ENCODE measurements at regions not wholly inside any gene's neighbourhood (a gene's known extent, or its start where the extent isn't known, plus 50 kb on each side); places are given as distances from the start of the nearest gene placed in this dataset.

GRCh38 chr11:97964332-97965004, 1056.3 kb upstream of the CNTN5 start (continued):
- TF ChIP-seq FOXA3 (CRISPR knock-in tag; conservative IDR thresholded peaks at IDR 0.05 in 1 of 2, IDR thresholded peaks at IDR 0.05 in 1 of 2) (peak; percentile 13 to 59; a peak in 2 of 4 replicates), CHCHD3 (CRISPR knock-in tag; IDR thresholded peaks at IDR 0.05) (no peak), ID3 (CRISPR knock-in tag; IDR thresholded peaks at IDR 0.05) (no peak), ID3 (tag; IDR thresholded peaks at IDR 0.05) (peak; percentile 60; the same call in 1 of the 2 replicates), SNIP1 (IDR thresholded peaks at IDR 0.05; ENCODE audit: low read depth) (0 out of 2 replicates have a peak, but pooled peaks have one; percentile 17), ZNF282 (CRISPR knock-in tag; IDR thresholded peaks at IDR 0.05) (no peak), GABPA (tag; conservative IDR thresholded peaks at IDR 0.05; ENCODE audit: low read depth) (0 out of 2 replicates have a peak, but pooled peaks have one; percentile 27), FOXM1 (IDR thresholded peaks at IDR 0.05; ENCODE audit: low read depth) (peak; percentile 37; the same call in 1 of the 2 replicates), FOXM1 (CRISPR knock-in tag; IDR thresholded peaks at IDR 0.05; ENCODE audit: low read depth) (no peak), ZEB2 (IDR thresholded peaks at IDR 0.05) (no peak), ZNF592 (IDR thresholded peaks at IDR 0.05) (0 out of 2 replicates have a peak, but pooled peaks have one; percentile 71), ZNF121 (CRISPR knock-in tag; conservative IDR thresholded peaks at IDR 0.05) (no peak), DMBX1 (CRISPR knock-in tag; IDR thresholded peaks at IDR 0.05; ENCODE audit: borderline replicate concordance) (peak; percentile 19; the same call in 1 of the 2 replicates), FOXK2 (conservative IDR thresholded peaks at IDR 0.05 in 1 of 2, IDR thresholded peaks at IDR 0.05 in 1 of 2; ENCODE audit: low read depth in 2 of 2) (peak; percentile 68 to 82), POLR2H (tag; IDR thresholded peaks at IDR 0.05; ENCODE audit: low read depth) (peak; percentile 4; the same call in 1 of the 2 replicates), BRD9 (IDR thresholded peaks at IDR 0.05; ENCODE audit: low read depth, partially characterized antibody) (peak; percentile 31), TCF3 (CRISPR knock-in tag; IDR thresholded peaks at IDR 0.05) (peak; percentile 32; the same call in 1 of the 2 replicates), FOXP1 (CRISPR knock-in tag; IDR thresholded peaks at IDR 0.05) (no peak)
- TF ChIP-seq, protein P1, sequence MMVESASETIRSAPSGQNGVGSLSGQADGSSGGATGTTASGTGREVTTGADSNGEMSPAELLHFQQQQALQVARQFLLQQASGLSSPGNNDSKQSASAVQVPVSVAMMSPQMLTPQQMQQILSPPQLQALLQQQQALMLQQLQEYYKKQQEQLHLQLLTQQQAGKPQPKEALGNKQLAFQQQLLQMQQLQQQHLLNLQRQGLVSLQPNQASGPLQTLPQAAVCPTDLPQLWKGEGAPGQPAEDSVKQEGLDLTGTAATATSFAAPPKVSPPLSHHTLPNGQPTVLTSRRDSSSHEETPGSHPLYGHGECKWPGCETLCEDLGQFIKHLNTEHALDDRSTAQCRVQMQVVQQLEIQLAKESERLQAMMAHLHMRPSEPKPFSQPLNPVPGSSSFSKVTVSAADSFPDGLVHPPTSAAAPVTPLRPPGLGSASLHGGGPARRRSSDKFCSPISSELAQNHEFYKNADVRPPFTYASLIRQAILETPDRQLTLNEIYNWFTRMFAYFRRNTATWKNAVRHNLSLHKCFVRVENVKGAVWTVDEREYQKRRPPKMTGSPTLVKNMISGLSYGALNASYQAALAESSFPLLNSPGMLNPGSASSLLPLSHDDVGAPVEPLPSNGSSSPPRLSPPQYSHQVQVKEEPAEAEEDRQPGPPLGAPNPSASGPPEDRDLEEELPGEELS (CRISPR knock-in tag; IDR thresholded peaks at IDR 0.05; ENCODE audit: borderline replicate concordance): no peak
- TF ChIP-seq, protein P2, sequence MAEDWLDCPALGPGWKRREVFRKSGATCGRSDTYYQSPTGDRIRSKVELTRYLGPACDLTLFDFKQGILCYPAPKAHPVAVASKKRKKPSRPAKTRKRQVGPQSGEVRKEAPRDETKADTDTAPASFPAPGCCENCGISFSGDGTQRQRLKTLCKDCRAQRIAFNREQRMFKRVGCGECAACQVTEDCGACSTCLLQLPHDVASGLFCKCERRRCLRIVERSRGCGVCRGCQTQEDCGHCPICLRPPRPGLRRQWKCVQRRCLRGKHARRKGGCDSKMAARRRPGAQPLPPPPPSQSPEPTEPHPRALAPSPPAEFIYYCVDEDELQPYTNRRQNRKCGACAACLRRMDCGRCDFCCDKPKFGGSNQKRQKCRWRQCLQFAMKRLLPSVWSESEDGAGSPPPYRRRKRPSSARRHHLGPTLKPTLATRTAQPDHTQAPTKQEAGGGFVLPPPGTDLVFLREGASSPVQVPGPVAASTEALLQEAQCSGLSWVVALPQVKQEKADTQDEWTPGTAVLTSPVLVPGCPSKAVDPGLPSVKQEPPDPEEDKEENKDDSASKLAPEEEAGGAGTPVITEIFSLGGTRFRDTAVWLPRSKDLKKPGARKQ (CRISPR knock-in tag; IDR thresholded peaks at IDR 0.05): no peak

All from K562 (cell line).